ENCODE measurements at regions not wholly inside any gene's neighbourhood (a gene's known extent, or its start where the extent isn't known, plus 50 kb on each side); places are given as distances from the start of the nearest gene placed in this dataset.
A peak's percentile ranks its signal among the peaks of the same experiment; 100 is the strongest.

DNA sequence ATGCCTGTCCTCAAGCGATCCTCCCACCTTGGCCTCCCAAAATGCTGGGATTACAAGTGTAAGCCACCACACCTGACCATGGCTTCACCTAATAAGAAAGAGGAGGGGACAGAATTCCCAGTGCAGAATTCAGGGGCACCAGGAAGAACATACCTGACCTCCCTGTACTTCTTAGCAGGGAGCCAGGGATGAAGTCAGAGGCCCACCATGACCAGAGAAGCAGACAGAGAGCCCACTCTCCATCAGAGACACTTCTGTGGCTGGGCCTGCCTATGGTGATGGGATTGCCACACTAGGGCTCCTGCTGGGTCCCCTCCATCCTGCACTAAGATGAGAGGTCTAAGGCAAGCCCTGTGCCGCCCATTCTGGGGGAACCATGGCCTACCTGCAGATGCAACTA, 157.4 kb upstream of the LYZL2 start:
- no peak overlapping the region for H3K4me2 ChIP-seq (ENCODE audit: low read length)
- no peaks in the 10 kb centered on the region for H3K79me2 ChIP-seq
- no peak overlapping the region for H2AFZ ChIP-seq
- H3K27me3 ChIP-seq (ENCODE audit: control insufficient read depth, insufficient read depth, low read length), result no peaks in the 10 kb centered on the region
- no peaks in the 10 kb centered on the region for H3K36me3 ChIP-seq (ENCODE audit: control insufficient read depth, insufficient read depth, low read length)
- TF ChIP-seq, protein P1, sequence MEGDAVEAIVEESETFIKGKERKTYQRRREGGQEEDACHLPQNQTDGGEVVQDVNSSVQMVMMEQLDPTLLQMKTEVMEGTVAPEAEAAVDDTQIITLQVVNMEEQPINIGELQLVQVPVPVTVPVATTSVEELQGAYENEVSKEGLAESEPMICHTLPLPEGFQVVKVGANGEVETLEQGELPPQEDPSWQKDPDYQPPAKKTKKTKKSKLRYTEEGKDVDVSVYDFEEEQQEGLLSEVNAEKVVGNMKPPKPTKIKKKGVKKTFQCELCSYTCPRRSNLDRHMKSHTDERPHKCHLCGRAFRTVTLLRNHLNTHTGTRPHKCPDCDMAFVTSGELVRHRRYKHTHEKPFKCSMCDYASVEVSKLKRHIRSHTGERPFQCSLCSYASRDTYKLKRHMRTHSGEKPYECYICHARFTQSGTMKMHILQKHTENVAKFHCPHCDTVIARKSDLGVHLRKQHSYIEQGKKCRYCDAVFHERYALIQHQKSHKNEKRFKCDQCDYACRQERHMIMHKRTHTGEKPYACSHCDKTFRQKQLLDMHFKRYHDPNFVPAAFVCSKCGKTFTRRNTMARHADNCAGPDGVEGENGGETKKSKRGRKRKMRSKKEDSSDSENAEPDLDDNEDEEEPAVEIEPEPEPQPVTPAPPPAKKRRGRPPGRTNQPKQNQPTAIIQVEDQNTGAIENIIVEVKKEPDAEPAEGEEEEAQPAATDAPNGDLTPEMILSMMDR (IDR thresholded peaks at IDR 0.05), result no peak
- H3K4me1 ChIP-seq, result no peaks in the 10 kb centered on the region
- no peak overlapping the region for H3K4me3 ChIP-seq (ENCODE audit: low read depth, low read length)
- H3K9ac ChIP-seq, result no peak overlapping the region
- no peaks in the 10 kb centered on the region for H3K9me3 ChIP-seq (ENCODE audit: control insufficient read depth, low read length)
- no peak overlapping the region for H3K27ac ChIP-seq

DNA sequence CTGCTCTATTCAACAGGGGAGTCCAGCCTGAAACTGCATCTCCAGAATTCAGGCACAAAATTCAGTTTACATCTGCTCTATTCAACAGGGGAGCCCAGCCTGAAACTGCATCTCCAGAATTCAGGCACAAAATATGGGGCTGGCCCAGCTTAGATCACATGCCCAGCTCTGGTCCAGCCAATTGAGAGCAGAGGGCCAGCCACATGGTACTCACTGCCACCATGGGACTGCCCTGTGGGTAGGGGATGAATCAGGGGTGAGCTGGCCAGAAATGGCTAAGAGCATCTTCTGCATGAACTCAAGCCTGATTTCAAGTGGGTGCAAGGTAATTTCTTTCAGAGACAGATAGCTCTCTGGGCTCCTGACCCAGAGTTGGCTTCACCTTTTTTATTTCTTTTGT, 156.6 kb upstream of the LYZL2 start:
- Histone ChIP-seq H3K4me3 (ENCODE audit: low read depth, low read length) (no peak overlapping the region), H3K9ac (no peak overlapping the region), H3K4me2 (ENCODE audit: low read length) (no peak overlapping the region), H3K27ac (peak overlapping the region; percentile 75), H3K9me3 (ENCODE audit: control insufficient read depth, low read length) (no peaks in the 10 kb centered on the region), H2AFZ (no peak overlapping the region), H3K27me3 (ENCODE audit: control insufficient read depth, insufficient read depth, low read length) (no peaks in the 10 kb centered on the region), H3K36me3 (ENCODE audit: control insufficient read depth, insufficient read depth, low read length) (no peaks in the 10 kb centered on the region), H3K79me2 (no peaks in the 10 kb centered on the region), H3K4me1 (no peaks in the 10 kb centered on the region)
- TF ChIP-seq, protein P1 (IDR thresholded peaks at IDR 0.05), result no peak

GRCh38 chr10:30784897-30785605, 155.5 kb upstream of the LYZL2 start:
- H2AFZ ChIP-seq, result peak overlapping the region; percentile 82
- H3K36me3 ChIP-seq (ENCODE audit: control insufficient read depth, insufficient read depth, low read length), result no peaks in the 10 kb centered on the region
- TF ChIP-seq, protein P1 (IDR thresholded peaks at IDR 0.05), result no peak
- no peaks in the 10 kb centered on the region for H3K27me3 ChIP-seq (ENCODE audit: control insufficient read depth, insufficient read depth, low read length)
- no peak overlapping the region for H3K9ac ChIP-seq
- peak overlapping the region; percentile 75 for H3K27ac ChIP-seq
- H3K9me3 ChIP-seq (ENCODE audit: control insufficient read depth, low read length), result no peaks in the 10 kb centered on the region
- H3K4me3 ChIP-seq (ENCODE audit: low read depth, low read length), result peak overlapping the region; percentile 64
- no peaks in the 10 kb centered on the region for H3K79me2 ChIP-seq
- peak overlapping the region; percentile 88 for H3K4me2 ChIP-seq (ENCODE audit: low read length)
- no peaks in the 10 kb centered on the region for H3K4me1 ChIP-seq

GRCh38 chr10:30784524-30784896, 155.0 kb upstream of the LYZL2 start:
- TF ChIP-seq, protein P1 (IDR thresholded peaks at IDR 0.05), result no peak
- H3K4me1 ChIP-seq, result no peaks in the 10 kb centered on the region
- no peaks in the 10 kb centered on the region for H3K27me3 ChIP-seq (ENCODE audit: control insufficient read depth, insufficient read depth, low read length)
- peak overlapping the region; percentile 88 for H3K4me2 ChIP-seq (ENCODE audit: low read length)
- H3K4me3 ChIP-seq (ENCODE audit: low read depth, low read length), result peak overlapping the region; percentile 64
- no peaks in the 10 kb centered on the region for H3K79me2 ChIP-seq
- H3K9me3 ChIP-seq (ENCODE audit: control insufficient read depth, low read length), result no peaks in the 10 kb centered on the region
- peak overlapping the region; percentile 75 for H3K27ac ChIP-seq
- peak overlapping the region; percentile 82 for H2AFZ ChIP-seq
- no peaks in the 10 kb centered on the region for H3K36me3 ChIP-seq (ENCODE audit: control insufficient read depth, insufficient read depth, low read length)
- no peak overlapping the region for H3K9ac ChIP-seq

DNA sequence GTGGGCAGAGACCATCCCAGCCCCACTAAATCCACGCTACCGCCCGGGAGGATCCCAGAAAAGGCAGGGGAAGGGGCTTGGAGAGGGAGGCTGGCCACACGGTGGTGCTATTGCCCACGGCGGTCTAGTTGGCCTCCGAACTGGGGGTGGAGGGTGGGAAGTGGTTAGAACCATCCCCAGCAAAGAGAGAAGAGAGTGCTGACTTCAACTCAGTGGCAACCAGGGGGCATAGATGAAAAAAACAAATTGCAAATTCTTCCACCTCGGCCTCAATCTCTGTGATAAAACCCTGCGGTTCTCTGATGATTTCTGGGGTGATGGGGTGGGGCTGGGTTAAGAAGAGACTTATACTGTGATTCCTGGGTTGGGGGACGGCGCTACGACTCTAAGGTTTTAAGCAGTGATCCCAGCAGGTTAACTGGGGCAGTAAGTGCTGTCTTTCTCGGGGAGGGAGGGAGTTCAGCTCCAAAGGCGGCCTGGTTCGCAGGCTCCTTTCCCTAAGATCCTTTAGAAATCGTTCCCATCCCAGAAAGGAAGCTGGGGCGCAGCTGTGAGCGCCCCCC, 154.5 kb upstream of the LYZL2 start:
- Histone ChIP-seq H3K36me3 (ENCODE audit: control insufficient read depth, insufficient read depth, low read length) (no peaks in the 10 kb centered on the region), H3K9me3 (ENCODE audit: control insufficient read depth, low read length) (no peaks in the 10 kb centered on the region), H3K27me3 (ENCODE audit: control insufficient read depth, insufficient read depth, low read length) (no peaks in the 10 kb centered on the region), H3K4me3 (ENCODE audit: low read depth, low read length) (peak overlapping the region; percentile 39), H3K9ac (no peak overlapping the region), H2AFZ (peak overlapping the region; percentile 82), H3K4me1 (no peaks in the 10 kb centered on the region), H3K27ac (peak overlapping the region; percentile 75), H3K4me2 (ENCODE audit: low read length) (peak overlapping the region; percentile 88), H3K79me2 (no peaks in the 10 kb centered on the region)
- TF ChIP-seq, protein P1 (IDR thresholded peaks at IDR 0.05), result peak; percentile 70

Data from parathyroid adenoma (tissue), 2 donors.